PC-3 (cell line): ENCODE measurements at regions not wholly inside any gene's neighbourhood (a gene's known extent, or its start where the extent isn't known, plus 50 kb on each side); places are given as distances from the start of the nearest gene placed in this dataset.
"Not testable (repeated sequence)": the region's sequence is repeated elsewhere in the genome, so short reads cannot be mapped to it uniquely, and the experiment has no call there.

Experiments used
- EZH2 ChIP-seq: fragments of 300-600 bp; sonication (generic); IDR thresholded peaks from one replicate; pipeline ENCODE4 v1.6.1; 2017; ENCODE audit warnings: antibody characterized with exemption, mild to moderate bottlenecking, low read length; ENCODE audit not compliant: unreplicated experiment
- TF ChIP-seq, protein P1 (sequence below): fragments of 300-600 bp; sonication (generic); conservative IDR thresholded peaks from 2 replicates; pipeline ENCODE4 v1.5.1; 2017; ENCODE audit warnings: antibody characterized with exemption, low read depth, mild to moderate bottlenecking, low read length

DNA sequence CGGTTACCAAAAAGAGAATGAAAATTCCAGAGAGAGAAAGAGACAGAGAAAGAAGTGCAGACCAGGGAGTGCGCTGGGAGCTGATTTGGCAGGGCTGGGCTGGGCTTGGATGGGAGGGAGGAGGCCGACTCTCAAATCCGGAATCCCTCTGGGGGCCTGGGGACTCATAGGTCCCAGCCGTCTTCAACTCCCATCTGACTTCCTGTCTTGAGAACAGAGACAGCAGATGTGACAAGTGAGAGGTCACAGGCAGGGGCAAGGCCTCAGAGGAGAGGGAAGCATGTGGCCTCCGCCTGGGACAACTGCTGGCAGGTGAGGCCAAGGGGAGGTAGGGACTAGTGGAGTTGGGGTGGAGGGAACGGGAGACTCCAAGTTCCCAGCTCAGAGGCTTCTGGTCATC is 172.9 kb downstream of the GOSR1 start:
- TF ChIP-seq, protein P1, sequence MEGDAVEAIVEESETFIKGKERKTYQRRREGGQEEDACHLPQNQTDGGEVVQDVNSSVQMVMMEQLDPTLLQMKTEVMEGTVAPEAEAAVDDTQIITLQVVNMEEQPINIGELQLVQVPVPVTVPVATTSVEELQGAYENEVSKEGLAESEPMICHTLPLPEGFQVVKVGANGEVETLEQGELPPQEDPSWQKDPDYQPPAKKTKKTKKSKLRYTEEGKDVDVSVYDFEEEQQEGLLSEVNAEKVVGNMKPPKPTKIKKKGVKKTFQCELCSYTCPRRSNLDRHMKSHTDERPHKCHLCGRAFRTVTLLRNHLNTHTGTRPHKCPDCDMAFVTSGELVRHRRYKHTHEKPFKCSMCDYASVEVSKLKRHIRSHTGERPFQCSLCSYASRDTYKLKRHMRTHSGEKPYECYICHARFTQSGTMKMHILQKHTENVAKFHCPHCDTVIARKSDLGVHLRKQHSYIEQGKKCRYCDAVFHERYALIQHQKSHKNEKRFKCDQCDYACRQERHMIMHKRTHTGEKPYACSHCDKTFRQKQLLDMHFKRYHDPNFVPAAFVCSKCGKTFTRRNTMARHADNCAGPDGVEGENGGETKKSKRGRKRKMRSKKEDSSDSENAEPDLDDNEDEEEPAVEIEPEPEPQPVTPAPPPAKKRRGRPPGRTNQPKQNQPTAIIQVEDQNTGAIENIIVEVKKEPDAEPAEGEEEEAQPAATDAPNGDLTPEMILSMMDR: not testable (repeated sequence)
- TF ChIP-seq EZH2: not testable (repeated sequence)
